Heart right ventricle (tissue), 16 donors: ENCODE measurements at regions not wholly inside any gene's neighbourhood (a gene's known extent, or its start where the extent isn't known, plus 50 kb on each side); places are given as distances from the start of the nearest gene placed in this dataset.

Source experiments
- ATAC-seq, 8 donors: fragments of 200-7000 bp; cut with Tn5 transposase; one replicate each; pipeline ENCODE4 v1.9.1; 2020; ENCODE audit warnings: mild to moderate bottlenecking in 8 of 8, moderate library complexity in 8 of 8, moderate number of reproducible peaks in 1 of 8
- DNase-seq, 2 donors: peaks; one replicate each; pipeline ENCODE4 v3.0.0-alpha.2; 2020
- H3K27ac ChIP-seq, 10 donors: fragments of 200-600 bp; sonication (generic) in 2 of 10; one replicate each; pipeline versions ENCODE4 v1.5.0 to v1.8.0; 2020 to 2022; ENCODE audit warnings: mild to moderate bottlenecking in 3 of 10
- H3K27me3 ChIP-seq, 7 donors: fragments of 200-600 bp; one replicate each; pipeline ENCODE4 v1.8.0; 2021 to 2022; ENCODE audit warnings: mild to moderate bottlenecking in 2 of 7
- H3K36me3 ChIP-seq, 9 donors: fragments of 200-600 bp; sonication (generic) in 1 of 9; one replicate each; pipeline versions ENCODE4 v1.5.0 to v1.8.0; 2020 to 2022; ENCODE audit warnings: mild to moderate bottlenecking in 2 of 9
- H3K4me1 ChIP-seq, 9 donors: fragments of 200-600 bp; sonication (generic) in 1 of 9; one replicate each; pipeline versions ENCODE4 v1.5.0 to v1.8.0; 2020 to 2022; ENCODE audit warnings: mild to moderate bottlenecking in 4 of 9
- H3K4me3 ChIP-seq, 10 donors: fragments of 200-600 bp; sonication (generic) in 2 of 10; one replicate each; pipeline versions ENCODE4 v1.5.0 to v1.8.0; 2020 to 2022; ENCODE audit warnings: mild to moderate bottlenecking in 7 of 10, moderate library complexity in 2 of 10
- H3K9me3 ChIP-seq, 11 donors: fragments of 200-600 bp in 10 of 11; sonication (generic) in 2 of 11; one replicate each; pipeline versions ENCODE4 v1.5.0 to v1.8.0; 2013 to 2022; ENCODE audit warnings: mild to moderate bottlenecking in 2 of 11, control low read depth in 1 of 11, moderate library complexity in 1 of 11
- WGBS, 2 donors: extraction: QIAGEN DNeasy Blood & Tissue Kit; methylation state at CpG; one replicate each; pipeline ENCODE4 v1.1.7; 2013; ENCODE audit warnings: inconsistent platforms in 1 of 2; 5-methylcytosine and 5-hydroxymethylcytosine counted together
- intact Hi-C, 10 donors: fragments of 100-400 bp; cut with DNase I; formaldehyde crosslinking; loops; one replicate each; pipeline versions ENCODE4 v1.11.1 to v1.14.2; 2022
- TF ChIP-seq, protein P1 (sequence below), 9 donors: fragments of 200-600 bp; sonication (generic) in 2 of 9; IDR thresholded peaks; one replicate each; pipeline versions ENCODE4 v1.5.0 to v1.8.0; 2021 to 2022; ENCODE audit warnings: antibody characterized with exemption in 9 of 9, mild to moderate bottlenecking in 5 of 9, moderate library complexity in 1 of 9
- donor health status: Arrhythmogenic right ventricular cardiomyopathy.
- donor health status: ischemic (EF 13 %, LVEDD 7.1; RV severe dilation, severe dysfunction).
- donor health status: healthy with polysubstance abuse.
- donor health status: DM: no; HTN: yes; CAD: no.
- donor health status: DM: no; HTN: no; CAD: no.
- donor health status: ischemic (EF 25% LVEDD 6.9; RV normal size, moderate dysfunction).
- donor health status: ischemic (EF 25% LVEDD 5.7; RV mildly dilated, moderate dysfunction).
- donor health status: healthy.
- donor health status: DM: yes; HTN: yes; CAD: no.
- donor health status: Ischemic cardiomyopathy.
- donor health status: ischemic (EF 35%, LVEDD 5.7; RV mildly dilated, moderate dysfunction).
- donor health status: nonischemic (EF 11% LVEDD 7.7; RV severe dilation, severe dysfunction).
- donor health status: DM: yes; HTN: yes; CAD: no.
- donor health status: PGD.
- donor health status: ischemic (EF 29% LVEDD 5.4; RV normal size, mild dysfunction).
- donor health status: nonischemic (EF 23%, LVEDD 6.1; RV moderate dilation, normal function).

DNA sequence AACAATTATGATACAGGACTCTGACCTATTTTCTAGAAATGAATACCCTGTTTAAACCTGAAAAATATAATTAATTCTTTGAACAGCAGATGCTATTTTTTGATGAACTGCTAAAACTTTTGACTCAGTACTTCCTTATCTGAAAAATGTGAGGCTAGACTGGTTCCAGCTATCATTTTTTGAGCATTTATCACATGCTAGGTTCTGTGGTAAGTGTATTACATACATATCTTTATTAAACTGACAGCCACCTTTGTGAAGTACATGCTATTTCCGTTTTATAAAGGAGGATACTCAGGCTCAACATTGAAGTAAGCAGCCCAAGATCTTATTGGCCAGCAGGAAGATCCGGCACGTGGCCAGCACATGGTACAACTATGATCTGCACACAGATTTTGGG, 459.8 kb upstream of the SEL1L start:
- H3K4me1 ChIP-seq, result no peaks in the 10 kb centered on the region
- intact Hi-C loops, result loop anchor here in 2 of 10 donors (5.0 kb wide), 2 partner anchors 281 to 366 kb away; no protein-coding TSS in a partner anchor
- no peaks in the 10 kb centered on the region for H3K36me3 ChIP-seq
- DNase-seq (no peak), ATAC-seq (no peak)
- H3K9me3 ChIP-seq, result no peaks in the 10 kb centered on the region
- H3K27me3 ChIP-seq, result peaks cover 0 to 6% (median 0%) of the 10 kb centered on the region in 7 donors
- WGBS, 2 donors, result 64 to 67% methylated on average over 3 of the region's 3 CpGs
- no peak overlapping the region for H3K4me3 ChIP-seq
- H3K27ac ChIP-seq, result no peak overlapping the region
- TF ChIP-seq, protein P1, sequence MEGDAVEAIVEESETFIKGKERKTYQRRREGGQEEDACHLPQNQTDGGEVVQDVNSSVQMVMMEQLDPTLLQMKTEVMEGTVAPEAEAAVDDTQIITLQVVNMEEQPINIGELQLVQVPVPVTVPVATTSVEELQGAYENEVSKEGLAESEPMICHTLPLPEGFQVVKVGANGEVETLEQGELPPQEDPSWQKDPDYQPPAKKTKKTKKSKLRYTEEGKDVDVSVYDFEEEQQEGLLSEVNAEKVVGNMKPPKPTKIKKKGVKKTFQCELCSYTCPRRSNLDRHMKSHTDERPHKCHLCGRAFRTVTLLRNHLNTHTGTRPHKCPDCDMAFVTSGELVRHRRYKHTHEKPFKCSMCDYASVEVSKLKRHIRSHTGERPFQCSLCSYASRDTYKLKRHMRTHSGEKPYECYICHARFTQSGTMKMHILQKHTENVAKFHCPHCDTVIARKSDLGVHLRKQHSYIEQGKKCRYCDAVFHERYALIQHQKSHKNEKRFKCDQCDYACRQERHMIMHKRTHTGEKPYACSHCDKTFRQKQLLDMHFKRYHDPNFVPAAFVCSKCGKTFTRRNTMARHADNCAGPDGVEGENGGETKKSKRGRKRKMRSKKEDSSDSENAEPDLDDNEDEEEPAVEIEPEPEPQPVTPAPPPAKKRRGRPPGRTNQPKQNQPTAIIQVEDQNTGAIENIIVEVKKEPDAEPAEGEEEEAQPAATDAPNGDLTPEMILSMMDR (IDR thresholded peaks at IDR 0.05), result no peak

DNA sequence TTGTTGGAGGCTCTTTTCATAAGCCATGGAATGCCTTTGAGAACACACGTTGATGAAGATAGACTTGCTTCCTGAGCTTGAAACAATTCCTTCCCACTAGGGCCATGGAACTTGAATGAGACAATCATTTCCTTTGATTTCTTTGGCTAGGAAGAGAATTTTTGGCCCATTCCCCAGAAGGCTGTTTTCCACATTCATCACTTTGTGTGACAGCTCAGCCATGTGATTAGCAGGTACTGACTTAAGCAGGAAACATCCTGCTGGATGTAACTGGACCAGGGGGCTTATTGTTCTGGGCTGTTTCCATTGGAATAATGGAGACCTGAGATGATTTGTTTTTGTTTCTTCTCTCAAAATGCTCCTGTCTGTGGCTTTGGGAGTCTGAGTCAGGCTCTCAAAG, 469.8 kb upstream of the SEL1L start:
- no peak overlapping the region for H3K4me3 ChIP-seq
- WGBS, 2 donors, result 33 to 38% methylated on average over 1 of the region's 1 CpG
- H3K36me3 ChIP-seq, result no peaks in the 10 kb centered on the region
- DNase-seq (no peak), ATAC-seq (no peak)
- no peaks in the 10 kb centered on the region for H3K27me3 ChIP-seq
- no peaks in the 10 kb centered on the region for H3K4me1 ChIP-seq
- H3K27ac ChIP-seq, result no peak overlapping the region
- intact Hi-C loops, result no loop called here
- no peaks in the 10 kb centered on the region for H3K9me3 ChIP-seq
- TF ChIP-seq, protein P1 (IDR thresholded peaks at IDR 0.05), result no peak

DNA sequence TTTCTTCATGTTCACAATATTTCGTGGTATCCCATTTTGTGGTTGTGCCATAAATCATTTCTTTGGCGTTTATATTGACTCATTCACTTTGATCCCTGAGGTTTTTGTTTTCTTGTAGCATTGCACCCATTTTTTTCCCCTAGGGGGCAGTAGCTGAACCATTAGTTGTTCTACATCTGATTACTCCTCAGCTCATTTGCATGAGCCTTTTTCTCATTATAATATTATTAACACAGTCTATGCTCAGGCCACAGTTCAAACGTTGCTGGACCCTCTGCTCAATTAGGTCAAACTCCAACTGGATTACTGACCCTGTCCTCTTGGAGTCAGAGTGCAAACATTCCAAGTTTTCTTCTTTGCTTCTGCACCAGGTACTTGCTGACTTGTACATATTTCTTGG, 475.4 kb upstream of the SEL1L start:
- intact Hi-C loops, result no loop called here
- no peaks in the 10 kb centered on the region for H3K36me3 ChIP-seq
- TF ChIP-seq, protein P1 (IDR thresholded peaks at IDR 0.05), result peak in 3 of 9 donors; percentile 9 to 24 (median 21)
- 20 to 23% methylated on average over 3 of the region's 3 CpGs for WGBS, 2 donors
- no peak for DNase-seq
- no peak overlapping the region for H3K27ac ChIP-seq
- H3K27me3 ChIP-seq, result no peaks in the 10 kb centered on the region
- H3K9me3 ChIP-seq, result peaks cover 0 to 25% (median 4%) of the 10 kb centered on the region in 11 donors
- H3K4me1 ChIP-seq, result no peaks in the 10 kb centered on the region
- H3K4me3 ChIP-seq, result no peak overlapping the region
- no peak for ATAC-seq

DNA sequence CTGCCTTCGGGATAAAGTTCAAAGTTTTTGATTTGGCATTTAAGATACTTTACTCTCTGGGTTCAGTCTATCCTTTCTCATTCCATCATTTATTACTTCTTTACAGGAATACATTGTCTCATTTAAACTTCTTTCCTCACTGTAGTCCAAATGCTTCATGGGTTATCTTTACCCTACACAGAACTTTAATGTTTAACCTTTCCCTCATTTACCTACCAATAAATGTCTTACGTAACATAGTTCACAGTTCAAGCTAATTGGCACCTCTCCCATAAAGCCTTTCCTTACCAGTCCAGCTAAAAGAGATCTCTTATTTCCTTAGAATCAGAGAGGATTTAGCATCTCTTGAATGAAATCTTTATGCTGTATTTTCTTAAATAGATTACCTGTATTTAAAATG, 476.3 kb upstream of the SEL1L start:
- WGBS, 2 donors, result 79 to 91% methylated on average over 2 of the region's 2 CpGs
- Histone ChIP-seq H3K4me3 (no peak overlapping the region), H3K4me1 (no peaks in the 10 kb centered on the region), H3K36me3 (no peaks in the 10 kb centered on the region), H3K27ac (no peak overlapping the region), H3K27me3 (no peaks in the 10 kb centered on the region), H3K9me3 (peaks cover 0 to 27% (median 9%) of the 10 kb centered on the region in 11 donors)
- no peak for DNase-seq
- intact Hi-C loops, result no loop called here
- ATAC-seq, result no peak
- TF ChIP-seq, protein P1 (IDR thresholded peaks at IDR 0.05), result no peak
